Lower lobe of right lung (tissue), 2 donors: ENCODE measurements at regions not wholly inside any gene's neighbourhood (a gene's known extent, or its start where the extent isn't known, plus 50 kb on each side); places are given as distances from the start of the nearest gene placed in this dataset.

Experiments used
- ATAC-seq, 2 donors: fragments of 200-7000 bp; cut with Tn5 transposase; one replicate each; pipeline ENCODE4 v1.9.1; 2020 to 2022; ENCODE audit warnings: mild to moderate bottlenecking in 2 of 2, moderate library complexity in 2 of 2
- DNase-seq: peaks from one replicate; pipeline ENCODE4 v3.0.0-alpha.2; 2020
- H3K27ac ChIP-seq: fragments of 200-600 bp; one replicate; pipeline ENCODE4 v1.8.0; 2022
- H3K27me3 ChIP-seq: fragments of 200-600 bp; one replicate; pipeline ENCODE4 v1.8.0; 2022; ENCODE audit warnings: low read depth
- H3K36me3 ChIP-seq: fragments of 200-600 bp; one replicate; pipeline ENCODE4 v1.8.0; 2022; ENCODE audit warnings: mild to moderate bottlenecking
- H3K4me1 ChIP-seq: fragments of 200-600 bp; one replicate; pipeline ENCODE4 v1.8.0; 2022
- H3K4me3 ChIP-seq: fragments of 200-600 bp; one replicate; pipeline ENCODE4 v1.8.0; 2022; ENCODE audit warnings: mild to moderate bottlenecking
- H3K9me3 ChIP-seq: fragments of 200-600 bp; one replicate; pipeline ENCODE4 v1.8.0; 2022
- CTCF ChIP-seq: fragments of 200-600 bp; IDR thresholded peaks from one replicate; pipeline ENCODE4 v1.8.0; 2022; ENCODE audit warnings: antibody characterized with exemption, mild to moderate bottlenecking
- intact Hi-C: fragments of 100-400 bp; cut with DNase I; formaldehyde crosslinking; loops from one replicate; pipeline ENCODE4 v1.11.0; 2022
- donor health status: DM: no; HTN: yes; CAD: no; lungs with severe emphysema.

GRCh38 chr1:177824508-177824982, 145.3 kb downstream of the SEC16B start:
- ATAC-seq = no peak
- TF ChIP-seq CTCF = no peak
- Histone ChIP-seq H3K4me1 (no peaks in the 10 kb centered on the region), H3K27ac (no peak overlapping the region), H3K9me3 (no peaks in the 10 kb centered on the region), H3K27me3 (no peaks in the 10 kb centered on the region), H3K4me3 (no peak overlapping the region), H3K36me3 (no peaks in the 10 kb centered on the region)
- DNase-seq = no peak
- intact Hi-C loops = no loop called here

GRCh38 chr1:177820213-177820612, 149.6 kb downstream of the SEC16B start:
- H3K4me1 ChIP-seq = no peaks in the 10 kb centered on the region
- no peak for DNase-seq
- H3K27me3 ChIP-seq = no peaks in the 10 kb centered on the region
- H3K4me3 ChIP-seq = no peak overlapping the region
- H3K27ac ChIP-seq = no peak overlapping the region
- intact Hi-C loops = no loop called here
- no peak for TF ChIP-seq CTCF
- H3K9me3 ChIP-seq = no peaks in the 10 kb centered on the region
- H3K36me3 ChIP-seq = no peaks in the 10 kb centered on the region
- ATAC-seq = no peak

- ATAC-seq = no peak
- Histone ChIP-seq H3K36me3 (no peaks in the 10 kb centered on the region), H3K27ac (no peak overlapping the region), H3K27me3 (no peaks in the 10 kb centered on the region), H3K4me1 (no peaks in the 10 kb centered on the region), H3K4me3 (no peak overlapping the region), H3K9me3 (no peaks in the 10 kb centered on the region)
- intact Hi-C loops = no loop called here
- no peak for DNase-seq
- no peak for TF ChIP-seq CTCF
These were observed 151.7 kb downstream of the SEC16B start for GRCh38 chr1:177817937-177818875.

GRCh38 chr1:177812650-177813049, 157.2 kb downstream of the SEC16B start:
- intact Hi-C loops = no loop called here
- H3K4me3 ChIP-seq = no peak overlapping the region
- no peak for ATAC-seq
- no peak overlapping the region for H3K27ac ChIP-seq
- no peaks in the 10 kb centered on the region for H3K4me1 ChIP-seq
- H3K36me3 ChIP-seq = no peaks in the 10 kb centered on the region
- no peaks in the 10 kb centered on the region for H3K27me3 ChIP-seq
- no peaks in the 10 kb centered on the region for H3K9me3 ChIP-seq
- no peak for TF ChIP-seq CTCF
- no peak for DNase-seq

GRCh38 chr1:177812144-177812543, 157.7 kb downstream of the SEC16B start:
- no peak for DNase-seq
- Histone ChIP-seq H3K27ac (no peak overlapping the region), H3K27me3 (no peaks in the 10 kb centered on the region), H3K9me3 (no peaks in the 10 kb centered on the region), H3K4me1 (no peaks in the 10 kb centered on the region), H3K4me3 (no peak overlapping the region), H3K36me3 (no peaks in the 10 kb centered on the region)
- intact Hi-C loops = no loop called here
- ATAC-seq = no peak
- no peak for TF ChIP-seq CTCF
